GM12878 (cell line): ENCODE measurements at regions not wholly inside any gene's neighbourhood (a gene's known extent, or its start where the extent isn't known, plus 50 kb on each side); places are given as distances from the start of the nearest gene placed in this dataset.

Experiments used
- ATAC-seq: fragments of 200-7000 bp; cut with Tn5 transposase; 3 replicates; pipeline ENCODE4 v1.9.1; 2020; ENCODE audit warnings: mild to moderate bottlenecking, moderate library complexity
- BruUV-seq: library from RNA; stranded (reverse); fragments of 400-500 nt; replicated peaks from 2 replicates; lab custom pipeline; 2021; lab: Mats Ljungman, UMichigan
- CTCF ChIA-PET: fragments of 300-600 bp; sonication (Branson Sonifier 250); formaldehyde crosslinking; extraction: SDS; loops from one replicate; lab custom pipeline; 2021; ENCODE audit warnings: inconsistent platforms; lab: Yijun Ruan, JAX
- POLR2A ChIA-PET: fragments of 350-600 bp; formaldehyde crosslinking; extraction: SDS; loops from one replicate; lab custom pipeline; 2021; ENCODE audit warnings: inconsistent platforms; lab: Charles Lee
- RAD21 ChIA-PET: fragments of 300-600 bp; sonication (Branson Sonifier 250); formaldehyde crosslinking; loops from one replicate; lab custom pipeline; 2023; ENCODE audit warnings: antibody characterized with exemption; ENCODE audit not compliant: unreplicated experiment; lab: Charles Lee
- SMC1A ChIA-PET: fragments of 300-600 bp; sonication (Branson Sonifier 250); formaldehyde crosslinking; loops from one replicate; lab custom pipeline; 2023; ENCODE audit not compliant: unreplicated experiment, uncharacterized antibody; lab: Charles Lee
- DNase-seq: peaks from one replicate; pipeline ENCODE4 v3.0.0-alpha.2; 2011; ENCODE audit warnings: low read depth, low spot score
- FAIRE-seq: peaks from 3 replicates; lab custom pipeline; 2011; peaks lifted over from hg19 to GRCh38; lab: Jason Lieb, UNC
- H2AFZ ChIP-seq: 2 replicates; pipeline ENCODE4 v1.6.0; 2011; ENCODE audit warnings: low read depth, low read length, control low read depth; ENCODE audit not compliant: control insufficient read depth
- H3K27ac ChIP-seq: 2 replicates; pipeline ENCODE4 v1.5.1; 2011; ENCODE audit warnings: control low read depth; ENCODE audit not compliant: control insufficient read depth, insufficient read depth
- H3K27me3 ChIP-seq, 2 experiments: replicated peaks in 1 of 2; 2 replicates each; pipeline versions ENCODE4 v1.6.0 to v1.6.1; 2011; ENCODE audit warnings: low read length in 1 of 2; ENCODE audit not compliant: control insufficient read depth in 2 of 2, insufficient read depth in 2 of 2
- H3K36me3 ChIP-seq, 2 experiments: 2 replicates each; pipeline ENCODE4 v1.5.1; 2011; ENCODE audit warnings: low read length in 1 of 2; ENCODE audit not compliant: control insufficient read depth in 2 of 2, insufficient read depth in 2 of 2
- H3K4me1 ChIP-seq: 2 replicates; pipeline ENCODE4 v1.6.1; 2011; ENCODE audit warnings: mild to moderate bottlenecking, low read length, moderate library complexity, mixed read lengths; ENCODE audit not compliant: control insufficient read depth, insufficient read depth
- H3K4me2 ChIP-seq: 2 replicates; pipeline ENCODE4 v1.6.0; 2011; ENCODE audit warnings: control low read depth; ENCODE audit not compliant: control insufficient read depth, insufficient read depth
- H3K4me3 ChIP-seq: fragments of 200-600 bp; sonication (generic); 2 replicates; pipeline ENCODE4 v1.5.1; 2016
- H3K79me2 ChIP-seq: 2 replicates; pipeline ENCODE4 v1.6.0; 2011; ENCODE audit warnings: low read length; ENCODE audit not compliant: control insufficient read depth, insufficient read depth
- H3K9ac ChIP-seq: 2 replicates; pipeline ENCODE4 v1.8.0; 2011; ENCODE audit warnings: low read length, control low read depth, mixed read lengths; ENCODE audit not compliant: control insufficient read depth, insufficient read depth
- H3K9me3 ChIP-seq: replicated peaks from 3 replicates; pipeline ENCODE4 v1.5.1; 2011; ENCODE audit warnings: mild to moderate bottlenecking, low read length; ENCODE audit not compliant: control insufficient read depth, insufficient read depth
- H4K20me1 ChIP-seq: 2 replicates; pipeline ENCODE4 v1.6.0; 2011; ENCODE audit not compliant: control insufficient read depth, insufficient read depth
- BHLHE40 ChIP-seq, 2 experiments: fragments of 450-650 bp in 1 of 2; IDR thresholded peaks; 2 replicates each; pipeline ENCODE4 v1.6.1; 2011 to 2017; ENCODE audit warnings: low read depth in 2 of 2, borderline replicate concordance in 1 of 2, improper control_type of control experiment in 1 of 2, low read length in 1 of 2, mild to moderate bottlenecking in 1 of 2
- CBX3 ChIP-seq: fragments of 200-600 bp; sonication (generic); IDR thresholded peaks from 2 replicates; pipeline ENCODE4 v1.6.1; 2016; ENCODE audit warnings: low read depth, borderline replicate concordance
- HDAC2 ChIP-seq: fragments of 200-600 bp; sonication (generic); IDR thresholded peaks from 2 replicates; pipeline ENCODE4 v1.6.1; 2017
- KDM1A ChIP-seq: fragments of 200-600 bp; sonication (generic); IDR thresholded peaks from 2 replicates; pipeline ENCODE4 v1.6.1; 2016; ENCODE audit warnings: borderline replicate concordance
- KLF5 ChIP-seq: fragments of 450-650 bp; IDR thresholded peaks from 2 replicates; pipeline ENCODE4 v1.6.1; 2014; ENCODE audit warnings: mild to moderate bottlenecking; ENCODE audit not compliant: partially characterized antibody
- NFXL1 ChIP-seq: fragments of 450-650 bp; IDR thresholded peaks from 2 replicates; pipeline ENCODE4 v1.6.1; 2017; ENCODE audit warnings: antibody characterized with exemption, mild to moderate bottlenecking, borderline replicate concordance
- PAX5 ChIP-seq: IDR thresholded peaks from 2 replicates; pipeline ENCODE4 v1.6.1; 2011; ENCODE audit warnings: low read depth, low read length, borderline replicate concordance
- SMARCA5 ChIP-seq: fragments of 450-650 bp; IDR thresholded peaks from 2 replicates; pipeline ENCODE4 v1.6.1; 2017; ENCODE audit warnings: mild to moderate bottlenecking
- SP1 ChIP-seq: IDR thresholded peaks from one replicate; pipeline ENCODE4 v1.6.1; 2011; ENCODE audit warnings: low read depth, low read length
- SREBF2 ChIP-seq: IDR thresholded peaks from 2 replicates; pipeline ENCODE4 v1.6.1; 2012; ENCODE audit warnings: mild to moderate bottlenecking, low read length
- STAT3 ChIP-seq: IDR thresholded peaks from 2 replicates; pipeline ENCODE4 v1.6.1; 2011; ENCODE audit warnings: low read depth, low read length, improper control_type of control experiment
- TCF7 ChIP-seq: IDR thresholded peaks from 2 replicates; pipeline ENCODE4 v1.6.1; 2014; ENCODE audit warnings: antibody characterized with exemption, borderline replicate concordance
- ZZZ3 ChIP-seq: IDR thresholded peaks from 2 replicates; pipeline ENCODE4 v1.6.1; 2011; ENCODE audit warnings: low read depth; ENCODE audit not compliant: control insufficient read depth, insufficient read length
- WGBS: methylation state at CpG from one replicate; pipeline ENCODE4 v1.1.6; 2016; ENCODE audit warnings: low lambda C conversion rate; ENCODE audit not compliant: insufficient replicate concordance, insufficient coverage; ENCODE audit errors: missing lambda C conversion rate; 5-methylcytosine and 5-hydroxymethylcytosine counted together
- in situ Hi-C: fragments of 300-500 bp; cut with MboI; formaldehyde crosslinking; loops from 9 replicates; pipeline ENCODE4 v1.14.3; 2018; ENCODE audit warnings: mixed read lengths
- intact Hi-C: fragments of 100-400 bp; cut with micrococcal nuclease; formaldehyde crosslinking; loops from one replicate; pipeline ENCODE4 v1.14.2; 2022; ENCODE audit not compliant: unreplicated experiment
- TF ChIP-seq, protein P1 (sequence below): fragments of 450-650 bp; IDR thresholded peaks from 2 replicates; pipeline ENCODE4 v1.6.1; 2017; ENCODE audit warnings: mild to moderate bottlenecking, moderate library complexity
- TF ChIP-seq, protein P2 (sequence below): IDR thresholded peaks from 2 replicates; pipeline ENCODE4 v1.6.1; 2011; ENCODE audit warnings: borderline replicate concordance, low read depth, mild to moderate bottlenecking, moderate library complexity, mixed read lengths, low read length; ENCODE audit not compliant: insufficient read depth; ENCODE audit errors: extremely low read length
- TF ChIP-seq, protein P3 (sequence below): fragments of 450-650 bp; IDR thresholded peaks from 2 replicates; pipeline ENCODE4 v1.6.1; 2017; ENCODE audit warnings: mild to moderate bottlenecking, low read depth, inconsistent platforms; ENCODE audit not compliant: poor library complexity, severe bottlenecking
- TF ChIP-seq, protein P4 (sequence below): fragments of 450-650 bp; IDR thresholded peaks from 2 replicates; pipeline ENCODE4 v1.6.1; 2017; ENCODE audit warnings: low read depth, mild to moderate bottlenecking, moderate library complexity

DNA sequence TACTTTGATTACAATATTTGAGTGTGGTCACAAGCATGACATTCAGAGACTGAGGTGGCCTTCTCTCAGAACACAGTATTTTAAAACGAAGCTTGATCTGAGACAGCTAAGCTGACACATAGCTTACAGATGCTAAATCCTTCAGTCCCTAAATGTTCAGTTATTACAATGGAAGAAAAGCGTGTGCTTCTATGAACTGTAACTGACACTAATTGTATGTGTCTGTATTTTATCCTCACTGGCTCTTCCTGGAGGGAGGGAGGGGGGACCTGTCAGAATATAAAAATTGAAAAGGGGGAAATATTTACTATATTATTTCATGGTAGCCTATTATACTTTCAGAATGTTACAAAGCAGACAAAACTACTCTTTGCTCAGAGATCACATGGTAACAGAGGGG is 340.2 kb downstream of the FIGN start:
- no peak overlapping the region for H3K9ac ChIP-seq
- WGBS = 2% methylated on average over 2 of the region's 2 CpGs
- TF ChIP-seq CBX3 (no peak), KDM1A (no peak), SMARCA5 (no peak), PAX5 (no peak), NFXL1 (no peak), SREBF2 (no peak), HDAC2 (no peak), BHLHE40 (IDR thresholded peaks at IDR 0.05; ENCODE audit: borderline replicate concordance in 1 of 2, low read depth in 2 of 2, low read length in 1 of 2) (no peak), TCF7 (no peak), ZZZ3 (no peak), KLF5 (no peak), SP1 (no peak), STAT3 (no peak)
- TF ChIP-seq, protein P1, sequence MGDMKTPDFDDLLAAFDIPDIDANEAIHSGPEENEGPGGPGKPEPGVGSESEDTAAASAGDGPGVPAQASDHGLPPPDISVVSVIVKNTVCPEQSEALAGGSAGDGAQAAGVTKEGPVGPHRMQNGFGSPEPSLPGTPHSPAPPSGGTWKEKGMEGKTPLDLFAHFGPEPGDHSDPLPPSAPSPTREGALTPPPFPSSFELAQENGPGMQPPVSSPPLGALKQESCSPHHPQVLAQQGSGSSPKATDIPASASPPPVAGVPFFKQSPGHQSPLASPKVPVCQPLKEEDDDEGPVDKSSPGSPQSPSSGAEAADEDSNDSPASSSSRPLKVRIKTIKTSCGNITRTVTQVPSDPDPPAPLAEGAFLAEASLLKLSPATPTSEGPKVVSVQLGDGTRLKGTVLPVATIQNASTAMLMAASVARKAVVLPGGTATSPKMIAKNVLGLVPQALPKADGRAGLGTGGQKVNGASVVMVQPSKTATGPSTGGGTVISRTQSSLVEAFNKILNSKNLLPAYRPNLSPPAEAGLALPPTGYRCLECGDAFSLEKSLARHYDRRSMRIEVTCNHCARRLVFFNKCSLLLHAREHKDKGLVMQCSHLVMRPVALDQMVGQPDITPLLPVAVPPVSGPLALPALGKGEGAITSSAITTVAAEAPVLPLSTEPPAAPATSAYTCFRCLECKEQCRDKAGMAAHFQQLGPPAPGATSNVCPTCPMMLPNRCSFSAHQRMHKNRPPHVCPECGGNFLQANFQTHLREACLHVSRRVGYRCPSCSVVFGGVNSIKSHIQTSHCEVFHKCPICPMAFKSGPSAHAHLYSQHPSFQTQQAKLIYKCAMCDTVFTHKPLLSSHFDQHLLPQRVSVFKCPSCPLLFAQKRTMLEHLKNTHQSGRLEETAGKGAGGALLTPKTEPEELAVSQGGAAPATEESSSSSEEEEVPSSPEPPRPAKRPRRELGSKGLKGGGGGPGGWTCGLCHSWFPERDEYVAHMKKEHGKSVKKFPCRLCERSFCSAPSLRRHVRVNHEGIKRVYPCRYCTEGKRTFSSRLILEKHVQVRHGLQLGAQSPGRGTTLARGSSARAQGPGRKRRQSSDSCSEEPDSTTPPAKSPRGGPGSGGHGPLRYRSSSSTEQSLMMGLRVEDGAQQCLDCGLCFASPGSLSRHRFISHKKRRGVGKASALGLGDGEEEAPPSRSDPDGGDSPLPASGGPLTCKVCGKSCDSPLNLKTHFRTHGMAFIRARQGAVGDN = no peak
- TF ChIP-seq, protein P2, sequence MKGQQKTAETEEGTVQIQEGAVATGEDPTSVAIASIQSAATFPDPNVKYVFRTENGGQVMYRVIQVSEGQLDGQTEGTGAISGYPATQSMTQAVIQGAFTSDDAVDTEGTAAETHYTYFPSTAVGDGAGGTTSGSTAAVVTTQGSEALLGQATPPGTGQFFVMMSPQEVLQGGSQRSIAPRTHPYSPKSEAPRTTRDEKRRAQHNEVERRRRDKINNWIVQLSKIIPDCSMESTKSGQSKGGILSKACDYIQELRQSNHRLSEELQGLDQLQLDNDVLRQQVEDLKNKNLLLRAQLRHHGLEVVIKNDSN = no peak
- TF ChIP-seq, protein P3, sequence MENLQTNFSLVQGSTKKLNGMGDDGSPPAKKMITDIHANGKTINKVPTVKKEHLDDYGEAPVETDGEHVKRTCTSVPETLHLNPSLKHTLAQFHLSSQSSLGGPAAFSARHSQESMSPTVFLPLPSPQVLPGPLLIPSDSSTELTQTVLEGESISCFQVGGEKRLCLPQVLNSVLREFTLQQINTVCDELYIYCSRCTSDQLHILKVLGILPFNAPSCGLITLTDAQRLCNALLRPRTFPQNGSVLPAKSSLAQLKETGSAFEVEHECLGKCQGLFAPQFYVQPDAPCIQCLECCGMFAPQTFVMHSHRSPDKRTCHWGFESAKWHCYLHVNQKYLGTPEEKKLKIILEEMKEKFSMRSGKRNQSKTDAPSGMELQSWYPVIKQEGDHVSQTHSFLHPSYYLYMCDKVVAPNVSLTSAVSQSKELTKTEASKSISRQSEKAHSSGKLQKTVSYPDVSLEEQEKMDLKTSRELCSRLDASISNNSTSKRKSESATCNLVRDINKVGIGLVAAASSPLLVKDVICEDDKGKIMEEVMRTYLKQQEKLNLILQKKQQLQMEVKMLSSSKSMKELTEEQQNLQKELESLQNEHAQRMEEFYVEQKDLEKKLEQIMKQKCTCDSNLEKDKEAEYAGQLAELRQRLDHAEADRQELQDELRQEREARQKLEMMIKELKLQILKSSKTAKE = no peak
- TF ChIP-seq, protein P4, sequence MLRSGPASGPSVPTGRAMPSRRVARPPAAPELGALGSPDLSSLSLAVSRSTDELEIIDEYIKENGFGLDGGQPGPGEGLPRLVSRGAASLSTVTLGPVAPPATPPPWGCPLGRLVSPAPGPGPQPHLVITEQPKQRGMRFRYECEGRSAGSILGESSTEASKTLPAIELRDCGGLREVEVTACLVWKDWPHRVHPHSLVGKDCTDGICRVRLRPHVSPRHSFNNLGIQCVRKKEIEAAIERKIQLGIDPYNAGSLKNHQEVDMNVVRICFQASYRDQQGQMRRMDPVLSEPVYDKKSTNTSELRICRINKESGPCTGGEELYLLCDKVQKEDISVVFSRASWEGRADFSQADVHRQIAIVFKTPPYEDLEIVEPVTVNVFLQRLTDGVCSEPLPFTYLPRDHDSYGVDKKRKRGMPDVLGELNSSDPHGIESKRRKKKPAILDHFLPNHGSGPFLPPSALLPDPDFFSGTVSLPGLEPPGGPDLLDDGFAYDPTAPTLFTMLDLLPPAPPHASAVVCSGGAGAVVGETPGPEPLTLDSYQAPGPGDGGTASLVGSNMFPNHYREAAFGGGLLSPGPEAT = no peak
- TF ChIP-seq, all 136 proteins: peak for 0
- SMC1A ChIA-PET = no interaction called here
- FAIRE-seq (no peak), DNase-seq (no peak), ATAC-seq (no peak)
- in situ Hi-C loops = no loop called here
- POLR2A ChIA-PET = no interaction called here
- RAD21 ChIA-PET = no interaction called here
- Histone ChIP-seq H3K9me3 (no peaks in the 10 kb centered on the region), H2AFZ (no peak overlapping the region), H3K4me1 (no peaks in the 10 kb centered on the region), H3K4me2 (no peak overlapping the region), H3K27me3 (no peaks in the 10 kb centered on the region), H3K4me3 (no peak overlapping the region), H3K27ac (no peak overlapping the region), H3K79me2 (no peaks in the 10 kb centered on the region), H4K20me1 (no peaks in the 10 kb centered on the region), H3K36me3 (no peaks in the 10 kb centered on the region)
- no TSS peak for BruUV-seq
- CTCF ChIA-PET = no interaction called here
- intact Hi-C loops = no loop called here
